ENCODE measurements at regions not wholly inside any gene's neighbourhood (a gene's known extent, or its start where the extent isn't known, plus 50 kb on each side); places are given as distances from the start of the nearest gene placed in this dataset.

GRCh38 chr12:25034676-25035075, 85.8 kb upstream of the BCAT1 start:
- H3K4me3 ChIP-seq (ENCODE audit: low read depth, low read length), result no peak overlapping the region
- DNase-seq (ENCODE audit: low read depth), result no peak
- TF ChIP-seq, protein P1, sequence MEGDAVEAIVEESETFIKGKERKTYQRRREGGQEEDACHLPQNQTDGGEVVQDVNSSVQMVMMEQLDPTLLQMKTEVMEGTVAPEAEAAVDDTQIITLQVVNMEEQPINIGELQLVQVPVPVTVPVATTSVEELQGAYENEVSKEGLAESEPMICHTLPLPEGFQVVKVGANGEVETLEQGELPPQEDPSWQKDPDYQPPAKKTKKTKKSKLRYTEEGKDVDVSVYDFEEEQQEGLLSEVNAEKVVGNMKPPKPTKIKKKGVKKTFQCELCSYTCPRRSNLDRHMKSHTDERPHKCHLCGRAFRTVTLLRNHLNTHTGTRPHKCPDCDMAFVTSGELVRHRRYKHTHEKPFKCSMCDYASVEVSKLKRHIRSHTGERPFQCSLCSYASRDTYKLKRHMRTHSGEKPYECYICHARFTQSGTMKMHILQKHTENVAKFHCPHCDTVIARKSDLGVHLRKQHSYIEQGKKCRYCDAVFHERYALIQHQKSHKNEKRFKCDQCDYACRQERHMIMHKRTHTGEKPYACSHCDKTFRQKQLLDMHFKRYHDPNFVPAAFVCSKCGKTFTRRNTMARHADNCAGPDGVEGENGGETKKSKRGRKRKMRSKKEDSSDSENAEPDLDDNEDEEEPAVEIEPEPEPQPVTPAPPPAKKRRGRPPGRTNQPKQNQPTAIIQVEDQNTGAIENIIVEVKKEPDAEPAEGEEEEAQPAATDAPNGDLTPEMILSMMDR (IDR thresholded peaks at IDR 0.05; ENCODE audit: insufficient read depth, low read depth, low read length, missing control alignments), result no peak

DNA sequence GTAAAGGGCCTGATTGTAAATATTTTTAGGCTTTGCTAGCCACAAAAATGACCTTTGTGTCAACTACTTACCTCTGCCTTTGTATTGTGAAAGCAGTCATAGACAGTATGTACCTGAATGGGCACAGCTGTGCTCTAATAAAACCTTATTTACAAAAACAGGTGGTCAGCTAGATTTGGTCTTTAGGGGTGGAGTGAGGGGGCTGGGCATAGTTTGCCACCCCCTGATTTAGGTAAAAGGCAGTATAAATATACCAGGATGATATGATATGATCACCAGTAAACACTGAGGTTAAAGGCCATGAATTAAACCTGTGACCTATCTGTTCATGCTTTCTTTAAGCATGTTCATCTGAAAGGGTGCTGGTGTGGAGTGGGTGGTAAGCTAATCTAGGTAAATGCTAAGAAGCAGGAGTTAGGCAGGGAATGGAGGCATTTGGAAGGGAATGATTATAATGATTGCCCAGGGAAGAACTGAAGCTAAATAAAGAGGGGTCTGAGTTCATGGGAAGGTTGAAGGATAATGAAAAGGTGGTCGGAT, 77.1 kb upstream of the BCAT1 start:
- TF ChIP-seq, protein P1 (IDR thresholded peaks at IDR 0.05; ENCODE audit: insufficient read depth, low read depth, low read length, missing control alignments), result no peak
- H3K4me3 ChIP-seq (ENCODE audit: low read depth, low read length), result no peak overlapping the region
- DNase-seq (ENCODE audit: low read depth), result no peak

DNA sequence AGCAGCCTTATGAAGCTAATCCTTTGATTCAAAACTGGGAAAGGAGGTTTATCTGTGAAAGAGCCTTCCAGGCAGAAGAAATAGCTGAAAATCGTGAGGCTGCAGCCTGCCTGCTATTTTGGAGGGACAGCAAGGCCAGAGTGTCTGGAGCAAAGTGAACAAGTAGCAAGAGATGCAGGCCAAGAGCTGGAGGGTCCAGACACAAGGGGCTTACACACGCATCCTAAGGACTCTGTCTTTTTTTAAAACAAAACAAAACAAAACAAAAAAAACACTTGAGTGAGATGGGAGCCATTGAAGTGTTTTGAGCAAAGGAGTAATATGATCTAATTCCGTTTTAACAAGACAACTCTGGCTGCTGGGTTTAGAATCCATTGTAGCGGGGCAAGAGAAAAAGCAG, 76.4 kb upstream of the BCAT1 start:
- TF ChIP-seq, protein P1 (IDR thresholded peaks at IDR 0.05; ENCODE audit: insufficient read depth, low read depth, low read length, missing control alignments), result no peak
- DNase-seq (ENCODE audit: low read depth), result no peak
- H3K4me3 ChIP-seq (ENCODE audit: low read depth, low read length), result no peak overlapping the region

DNA sequence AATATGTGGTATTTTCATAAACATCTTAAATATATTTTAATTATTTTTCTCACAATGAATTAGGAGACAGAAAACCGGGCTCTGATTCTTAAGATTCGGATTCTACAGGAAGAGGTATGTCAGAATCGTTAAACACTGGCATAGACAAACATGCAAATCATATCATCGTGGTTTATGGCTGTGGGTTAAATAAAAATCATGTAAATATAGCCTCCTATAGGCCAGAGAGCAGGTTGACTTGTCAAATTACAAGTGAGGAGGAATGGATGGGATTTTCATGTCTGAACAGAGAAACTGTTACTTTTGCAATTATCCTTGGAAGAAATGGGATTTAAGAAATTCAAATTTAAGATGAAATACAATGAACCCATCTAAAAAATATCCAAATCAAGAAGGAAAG, 74.9 kb upstream of the BCAT1 start:
- no peak overlapping the region for H3K4me3 ChIP-seq (ENCODE audit: low read depth, low read length)
- TF ChIP-seq, protein P1 (IDR thresholded peaks at IDR 0.05; ENCODE audit: insufficient read depth, low read depth, low read length, missing control alignments), result no peak
- DNase-seq (ENCODE audit: low read depth), result peak; percentile 39

- TF ChIP-seq, protein P1 (IDR thresholded peaks at IDR 0.05; ENCODE audit: insufficient read depth, low read depth, low read length, missing control alignments), result no peak
- peak; percentile 81 for DNase-seq (ENCODE audit: low read depth)
- H3K4me3 ChIP-seq (ENCODE audit: low read depth, low read length), result no peak overlapping the region
Measured at GRCh38 chr12:25020621-25021243, 71.8 kb upstream of the BCAT1 start.

GRCh38 chr12:25018146-25018545, 69.2 kb upstream of the BCAT1 start:
- DNase-seq (ENCODE audit: low read depth), result peak; percentile 6
- no peak overlapping the region for H3K4me3 ChIP-seq (ENCODE audit: low read depth, low read length)
- TF ChIP-seq, protein P1 (IDR thresholded peaks at IDR 0.05; ENCODE audit: insufficient read depth, low read depth, low read length, missing control alignments), result no peak

- TF ChIP-seq, protein P1 (IDR thresholded peaks at IDR 0.05; ENCODE audit: insufficient read depth, low read depth, low read length, missing control alignments), result no peak
- no peak overlapping the region for H3K4me3 ChIP-seq (ENCODE audit: low read depth, low read length)
- no peak for DNase-seq (ENCODE audit: low read depth)
Measured at GRCh38 chr12:25017336-25017735, 68.4 kb upstream of the BCAT1 start.
